UCSD-AML1 (cell line): ENCODE measurements at regions not wholly inside any gene's neighbourhood (a gene's known extent, or its start where the extent isn't known, plus 50 kb on each side); places are given as distances from the start of the nearest gene placed in this dataset.

ENCODE experiments used
- DNase-seq: peaks from one replicate; lab custom pipeline; 2025; ENCODE audit not compliant: unreplicated experiment; lab: John Stamatoyannopoulos, UW

- DNase-seq = no peak
Measured at GRCh38 chr1:84090447-84091245, 53.4 kb upstream of the PRKACB start.

GRCh38 chr1:84089867-84090266 is 54.2 kb upstream of the PRKACB start:
- DNase-seq = no peak

GRCh38 chr1:84089465-84089864 is 54.6 kb upstream of the PRKACB start:
- DNase-seq = no peak

GRCh38 chr1:84086616-84087015 is 57.5 kb upstream of the PRKACB start:
- no peak for DNase-seq

DNA sequence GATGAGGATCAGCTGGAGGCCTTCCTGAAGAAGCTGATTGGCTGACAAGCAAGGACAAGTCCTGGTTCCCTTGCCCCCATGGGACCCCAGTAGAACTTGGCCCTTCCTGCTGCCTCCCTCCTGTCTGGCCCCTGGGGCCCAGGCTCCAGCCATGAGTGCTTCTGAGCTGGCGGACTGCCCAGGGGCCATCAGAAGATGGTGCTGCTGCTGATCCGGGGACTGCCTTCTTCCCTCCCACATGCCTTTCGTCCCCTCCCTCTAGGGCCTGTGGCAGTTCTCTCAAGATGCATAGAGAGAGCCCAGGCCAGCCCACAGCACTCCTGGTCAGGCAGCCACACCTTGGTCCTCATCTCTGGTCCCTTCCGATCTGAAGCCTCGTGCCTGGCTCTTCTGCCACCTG is 57.9 kb upstream of the PRKACB start:
- DNase-seq = no peak

- no peak for DNase-seq
Measured at GRCh38 chr1:84083307-84083706, 60.8 kb upstream of the PRKACB start.

GRCh38 chr1:84078842-84079202 is 65.2 kb upstream of the PRKACB start:
- DNase-seq = no peak

- DNase-seq = no peak
Measured at GRCh38 chr1:84078108-84078841, 65.8 kb upstream of the PRKACB start.

- peak; percentile 35 for DNase-seq
Measured at GRCh38 chr1:84077476-84078107, 66.5 kb upstream of the PRKACB start.

GRCh38 chr1:84073266-84073665 is 70.8 kb upstream of the PRKACB start:
- no peak for DNase-seq

GRCh38 chr1:84069236-84069845 is 70.4 kb upstream of the TTLL7 start:
- DNase-seq = no peak

- no peak for DNase-seq
Measured at GRCh38 chr1:84062496-84062895, 63.6 kb upstream of the TTLL7 start.

GRCh38 chr1:84061336-84061735 is 62.4 kb upstream of the TTLL7 start:
- no peak for DNase-seq

DNA sequence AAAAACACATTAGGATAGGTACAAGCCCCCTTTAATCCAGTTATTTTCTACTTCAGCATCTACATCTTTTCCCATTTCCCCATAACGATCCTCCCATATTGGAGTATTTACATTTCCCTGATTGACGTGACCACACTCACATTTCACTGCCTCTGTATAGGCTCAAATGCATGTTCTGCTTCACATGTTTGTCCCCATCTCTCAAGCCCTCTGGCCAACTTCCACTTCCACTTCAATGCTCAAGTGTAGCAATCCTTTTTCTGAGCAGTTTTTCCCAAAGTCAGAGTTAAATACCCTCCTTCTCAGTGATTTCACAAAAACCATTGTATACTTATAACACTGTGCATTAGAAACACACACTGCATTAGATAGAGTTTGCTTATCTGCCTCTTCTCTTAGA is 61.8 kb upstream of the TTLL7 start:
- no peak for DNase-seq

DNA sequence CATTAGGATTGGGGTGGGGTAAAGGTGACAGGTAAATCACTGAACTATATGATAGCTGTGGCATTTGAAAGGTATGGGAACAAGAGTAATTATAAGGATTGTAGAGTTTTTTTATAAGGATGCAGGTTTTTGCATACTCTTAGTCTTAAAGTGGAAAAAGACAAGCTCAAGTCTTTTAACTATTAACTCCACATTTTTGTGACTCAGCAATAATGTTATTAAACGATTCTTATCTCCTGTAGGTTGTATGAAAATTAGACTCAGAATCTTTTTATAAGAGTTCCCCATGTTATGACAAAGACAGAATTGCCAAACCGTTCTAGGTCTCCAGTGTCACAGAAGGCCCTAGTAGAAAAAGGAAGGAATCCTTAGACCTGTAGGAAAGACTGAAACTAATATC is 49.9 kb upstream of the TTLL7 start:
- DNase-seq = no peak
